ENCODE measurements at regions not wholly inside any gene's neighbourhood (a gene's known extent, or its start where the extent isn't known, plus 50 kb on each side); places are given as distances from the start of the nearest gene placed in this dataset.

- TF ChIP-seq TEAD1 (CRISPR knock-in tag; IDR thresholded peaks at IDR 0.05) (no peak), EMX1 (CRISPR knock-in tag; IDR thresholded peaks at IDR 0.05) (no peak), USF1 (CRISPR knock-in tag; IDR thresholded peaks at IDR 0.05) (no peak)
These were observed 716.0 kb upstream of the REG3G start for GRCh38 chr2:78309460-78309859.
